ENCODE measurements at regions not wholly inside any gene's neighbourhood (a gene's known extent, or its start where the extent isn't known, plus 50 kb on each side); places are given as distances from the start of the nearest gene placed in this dataset.
"Not testable (repeated sequence)": the region's sequence is repeated elsewhere in the genome, so short reads cannot be mapped to it uniquely, and the experiment has no call there.

DNA sequence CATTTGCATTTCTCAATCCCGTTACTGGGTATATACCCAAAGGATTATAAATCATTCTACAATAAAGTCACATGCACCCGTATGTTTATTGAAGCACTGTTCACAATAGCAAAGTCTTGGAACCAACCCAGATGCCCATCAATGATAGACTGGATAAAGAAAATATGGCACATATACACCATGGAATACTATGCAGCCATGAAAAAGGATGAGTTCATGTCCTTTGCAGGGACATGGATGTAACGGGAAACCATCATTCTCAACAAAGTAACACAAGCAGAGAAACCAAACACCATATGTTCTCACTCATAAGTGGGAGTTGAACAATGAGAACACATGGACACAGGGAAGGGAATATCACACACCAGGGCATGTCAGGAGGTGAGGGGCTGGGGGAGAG lies 630.4 kb downstream of the GATA3 start:
- ATAC-seq, DNase-seq: not testable (repeated sequence)

DNA sequence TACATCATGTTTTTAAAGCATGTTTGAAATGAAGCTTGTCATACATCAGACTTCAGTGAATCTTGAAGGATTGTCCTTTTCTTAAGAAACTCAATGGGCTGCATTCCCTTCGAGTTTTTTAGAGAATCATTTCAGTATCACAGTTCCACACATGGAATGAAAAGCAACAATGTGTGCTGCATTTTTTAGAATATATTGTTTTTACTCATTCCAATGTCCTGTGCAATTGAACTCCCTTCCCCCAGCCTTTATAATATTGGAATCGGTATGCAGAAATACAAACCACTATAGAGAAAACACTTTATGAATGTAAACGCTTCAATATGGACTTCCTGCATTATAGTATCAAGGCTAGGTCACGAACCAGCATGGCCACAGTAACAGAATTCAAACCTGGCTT lies 634.4 kb downstream of the GATA3 start:
- no peak for ATAC-seq
- no peak for DNase-seq

DNA sequence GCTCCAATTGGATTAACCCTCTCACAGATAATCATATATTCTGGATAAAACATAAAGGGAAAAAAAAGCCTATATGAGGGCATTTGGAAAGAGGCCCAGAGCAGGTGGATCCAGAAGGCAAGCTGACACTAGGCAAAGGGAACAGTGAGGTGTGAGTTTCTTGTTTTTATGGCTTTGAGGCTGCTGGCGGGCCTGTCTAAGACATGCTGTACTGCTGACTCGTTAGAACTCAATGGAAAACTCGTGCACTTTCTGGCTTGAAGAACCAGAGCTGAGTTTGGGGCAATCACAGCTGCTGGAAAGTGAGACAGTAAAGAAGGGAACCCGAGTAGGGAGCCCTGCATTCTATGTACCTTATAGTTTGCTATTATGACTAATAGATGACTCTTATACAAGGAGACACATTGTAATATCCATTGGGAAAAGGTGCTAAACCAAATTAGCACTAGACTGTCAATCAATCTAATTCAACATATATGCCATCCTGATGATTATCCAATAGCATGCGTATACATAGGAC lies 637.1 kb downstream of the GATA3 start:
- ATAC-seq = no peak
- DNase-seq = no peak

DNA sequence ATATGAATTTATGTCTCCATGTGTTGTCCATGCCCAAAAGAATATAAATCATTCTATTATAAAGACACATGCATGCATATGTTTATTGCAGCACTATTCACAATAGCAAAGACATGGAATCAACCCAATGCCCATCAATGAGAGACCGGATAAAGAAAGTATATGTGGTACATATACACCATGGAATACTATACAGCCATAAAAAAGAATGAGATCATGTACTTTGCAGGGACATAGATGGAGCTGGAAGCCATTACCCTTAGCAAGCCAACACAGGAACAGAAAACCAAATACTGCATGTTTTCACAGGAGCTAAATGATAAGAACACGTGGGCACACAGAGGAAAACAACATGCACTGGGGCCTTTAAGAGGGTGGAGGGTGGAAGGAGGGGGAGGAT lies 639.1 kb downstream of the GATA3 start:
- not testable (repeated sequence) for DNase-seq

GRCh38 chr10:8696746-8697145 lies 642.3 kb downstream of the GATA3 start:
- ATAC-seq (no peak), DNase-seq (no peak)

More for the DNA sequence above, 639.1 kb downstream of the GATA3 start:
- ATAC-seq = not testable (repeated sequence)

GRCh38 chr10:8700689-8701088 lies 646.2 kb downstream of the GATA3 start:
- DNase-seq = no peak
- ATAC-seq = no peak

DNA sequence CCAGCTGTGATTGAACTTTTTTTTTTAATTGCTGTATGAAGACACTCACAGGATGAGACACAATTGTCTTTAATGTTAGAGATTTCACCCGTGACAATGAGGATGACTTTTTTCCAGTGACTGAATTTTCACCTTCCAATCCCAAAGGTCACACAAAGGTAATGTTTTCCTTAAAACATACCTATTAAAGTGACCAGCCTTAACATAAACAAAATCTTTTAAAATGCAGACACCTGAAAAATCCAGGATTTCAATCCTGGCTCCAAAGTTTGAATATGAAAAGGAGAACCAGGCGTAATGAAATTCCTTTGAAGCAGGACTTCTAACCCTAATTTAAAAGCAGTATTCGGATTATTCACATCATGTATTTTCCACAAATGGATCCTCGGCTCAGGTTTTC lies 647.7 kb downstream of the GATA3 start:
- ATAC-seq = no peak
- no peak for DNase-seq

DNA sequence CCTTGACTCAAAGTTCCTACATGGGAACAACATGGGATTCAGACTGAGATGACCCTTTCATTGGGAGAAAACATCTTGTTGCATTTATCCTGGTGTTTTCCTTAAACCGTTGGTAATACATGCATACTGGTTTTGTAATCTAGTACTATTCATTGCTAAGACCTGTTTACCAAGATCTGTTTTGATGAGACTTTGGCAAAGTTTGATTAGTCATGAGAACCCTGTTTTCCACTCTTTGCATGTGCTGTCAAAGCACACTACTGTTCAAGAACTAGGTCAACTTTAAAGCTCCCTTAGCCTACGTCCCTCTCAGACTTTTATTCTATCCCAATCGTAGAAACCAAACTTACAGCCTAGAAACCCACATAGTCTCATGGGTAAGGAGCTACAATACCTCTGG lies 650.9 kb downstream of the GATA3 start:
- DNase-seq (no peak), ATAC-seq (no peak)

GRCh38 chr10:8712656-8713055 lies 658.2 kb downstream of the GATA3 start:
- ATAC-seq = no peak
- DNase-seq = no peak

DNA sequence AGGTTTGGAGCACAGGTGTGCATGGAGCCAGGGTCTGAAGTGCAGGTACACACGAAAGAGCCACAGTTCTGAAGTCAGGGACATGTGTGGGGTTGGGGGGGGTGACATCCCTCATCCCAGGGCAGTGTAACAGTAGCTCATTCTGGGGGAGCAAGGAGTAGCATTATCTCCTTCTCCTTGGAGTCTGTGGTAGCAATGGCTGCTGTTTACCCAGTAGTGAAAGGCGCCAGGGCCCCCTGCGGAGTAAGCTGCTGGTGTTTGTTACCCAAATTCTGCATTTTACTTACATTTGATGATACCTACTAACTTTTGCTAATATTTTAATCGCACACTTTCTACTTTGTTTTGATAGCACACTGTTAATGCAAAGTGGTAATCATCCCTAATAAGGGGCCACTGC lies 665.5 kb downstream of the GATA3 start:
- ATAC-seq = no peak
- DNase-seq = no peak

DNA sequence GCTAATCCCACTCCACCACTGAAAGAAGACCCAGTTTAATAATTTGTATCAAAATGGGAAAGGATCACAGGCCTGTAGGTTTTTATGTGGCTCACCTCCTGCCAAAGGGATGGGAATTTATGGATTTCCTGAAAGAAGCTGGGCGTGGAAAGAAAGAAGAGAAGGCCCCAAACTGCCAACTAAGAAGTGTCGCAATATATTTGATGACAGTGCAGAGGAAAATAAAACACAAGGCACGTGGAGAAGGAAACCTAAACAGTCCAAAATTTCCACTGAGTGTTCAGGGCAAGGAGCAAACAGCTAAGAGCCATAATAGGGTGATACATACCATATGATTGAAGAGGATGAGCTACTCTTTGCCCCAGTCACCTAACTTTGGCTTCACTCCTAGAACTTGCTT lies 667.2 kb downstream of the GATA3 start:
- DNase-seq (no peak), ATAC-seq (no peak)

GRCh38 chr10:8722835-8723234 lies 668.3 kb downstream of the GATA3 start:
- ATAC-seq (no peak), DNase-seq (no peak)

DNA sequence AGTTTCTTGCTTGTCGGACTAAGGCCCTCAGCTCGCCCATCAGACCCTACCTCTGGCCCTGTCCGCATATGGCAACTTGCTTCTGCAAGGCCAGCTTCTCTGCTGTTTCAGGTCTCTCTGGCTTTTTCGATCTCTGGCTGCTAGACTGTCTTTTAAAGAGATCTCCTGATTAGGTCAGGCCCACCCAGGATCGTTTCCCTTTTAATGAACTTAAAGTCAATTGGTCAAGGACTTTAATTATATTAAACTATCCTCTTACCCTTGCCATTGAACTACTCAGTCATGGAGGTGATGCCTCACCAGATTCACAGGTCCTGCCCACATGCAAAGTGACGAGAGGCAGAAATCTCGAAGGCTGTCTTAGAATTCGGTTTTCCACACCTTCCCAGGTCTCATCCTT lies 670.9 kb downstream of the GATA3 start:
- ATAC-seq (no peak), DNase-seq (no peak)

GRCh38 chr10:8726084-8726778 lies 671.7 kb downstream of the GATA3 start:
- DNase-seq = no peak

GRCh38 chr10:8726779-8727084 lies 672.2 kb downstream of the GATA3 start:
- DNase-seq = no peak
- ATAC-seq = no peak

More at GRCh38 chr10:8726084-8726778, 671.7 kb downstream of the GATA3 start:
- no peak for ATAC-seq

DNA sequence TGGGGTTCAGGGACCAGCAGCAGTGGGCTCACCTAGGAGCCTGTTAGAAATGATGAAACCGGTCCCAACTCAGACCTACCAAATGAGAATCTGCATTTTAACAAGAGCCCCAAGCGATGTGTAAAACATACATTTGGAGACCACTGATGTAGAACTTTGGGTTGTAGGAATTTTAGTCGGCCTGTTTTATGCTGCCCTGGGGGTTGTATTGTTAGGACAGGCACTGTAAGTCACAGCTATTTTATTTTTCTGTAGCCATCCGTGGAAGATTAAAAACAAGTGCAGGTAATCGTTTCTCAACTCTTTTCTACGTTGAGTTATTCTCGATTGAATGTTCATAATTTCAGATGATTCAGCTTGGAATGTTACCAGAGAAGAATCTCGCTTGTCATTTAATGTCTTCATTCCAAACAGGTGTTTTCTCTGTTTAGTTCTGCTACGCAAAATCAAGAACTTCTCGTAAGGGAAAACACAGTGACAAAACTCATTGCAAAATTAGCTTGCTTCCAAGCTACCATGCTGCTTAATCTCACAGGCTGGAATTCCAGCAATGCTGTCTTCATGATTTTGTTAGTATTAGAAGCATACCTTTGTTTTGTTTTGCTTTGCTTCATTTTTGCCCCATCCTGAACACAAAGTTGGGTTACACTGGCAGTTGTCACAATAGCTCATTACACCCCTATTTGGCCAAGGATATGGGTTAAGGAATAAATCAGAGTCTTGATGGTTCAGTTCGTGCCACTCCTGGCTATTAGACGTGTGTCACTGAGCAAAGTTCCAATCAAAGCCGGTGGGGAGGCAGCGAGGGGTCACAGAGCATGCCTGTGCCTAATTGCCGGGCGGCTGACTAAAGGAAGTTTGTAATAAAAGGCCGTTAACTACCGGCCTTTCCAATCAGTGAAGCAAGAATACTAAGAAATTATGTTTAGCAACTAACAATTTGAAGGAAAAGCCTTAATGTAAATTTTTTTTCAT lies 676.9 kb downstream of the GATA3 start:
- DNase-seq (no peak), ATAC-seq (no peak)

DNA sequence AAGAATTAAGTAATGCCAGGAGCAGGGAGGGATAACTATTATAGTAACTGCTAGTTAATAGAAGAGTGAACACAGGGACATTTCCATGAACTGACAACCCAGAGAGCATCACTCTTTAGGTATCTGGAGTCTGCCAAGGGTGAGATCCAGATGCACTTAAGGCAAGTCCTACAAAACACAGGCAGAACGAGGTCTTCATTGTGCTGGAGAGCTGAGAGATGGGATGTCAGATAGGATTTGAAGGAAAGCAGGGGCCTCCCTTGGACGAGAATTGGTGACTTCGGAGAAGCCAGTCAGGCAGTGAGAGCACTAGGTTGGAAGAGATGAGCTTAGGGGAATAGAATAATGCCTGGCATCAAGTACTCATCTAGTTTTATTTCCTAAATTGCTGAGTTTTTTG lies 684.5 kb downstream of the GATA3 start:
- DNase-seq = no peak

DNA sequence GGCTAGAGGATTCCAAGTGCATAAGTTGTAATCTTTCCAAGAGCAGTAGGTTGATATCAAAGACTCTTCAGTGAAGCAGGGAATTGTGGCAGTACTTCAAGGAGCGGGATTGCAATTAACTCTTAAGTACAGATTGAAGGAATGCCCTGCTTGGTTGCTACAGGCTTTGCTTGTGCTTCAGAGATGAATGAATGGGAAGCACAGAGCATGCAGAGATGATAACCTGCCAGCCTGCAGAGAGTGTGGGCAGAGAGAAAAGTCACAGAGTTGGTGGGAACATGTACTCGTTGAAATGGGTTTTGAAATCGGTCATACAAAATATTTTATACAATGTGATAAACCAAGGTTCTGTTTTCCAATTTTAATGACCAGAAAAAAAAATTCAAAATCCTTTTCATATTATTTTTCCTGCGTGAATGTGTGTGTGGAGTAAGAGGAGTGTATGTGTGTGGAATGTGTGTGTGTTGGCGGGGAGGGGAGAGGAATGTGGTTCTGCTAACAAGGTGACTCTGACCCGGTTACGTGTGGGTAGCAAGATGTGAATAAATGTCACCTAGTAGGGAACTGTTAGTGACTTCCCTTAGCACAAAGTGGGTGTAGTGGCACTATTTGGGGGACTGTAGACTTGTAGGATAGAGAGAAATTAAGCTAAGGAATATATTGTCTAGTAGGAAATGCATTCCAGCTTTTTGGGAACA lies 697.8 kb downstream of the GATA3 start:
- no peak for ATAC-seq

More for the DNA sequence above, 684.5 kb downstream of the GATA3 start:
- no peak for ATAC-seq

DNA sequence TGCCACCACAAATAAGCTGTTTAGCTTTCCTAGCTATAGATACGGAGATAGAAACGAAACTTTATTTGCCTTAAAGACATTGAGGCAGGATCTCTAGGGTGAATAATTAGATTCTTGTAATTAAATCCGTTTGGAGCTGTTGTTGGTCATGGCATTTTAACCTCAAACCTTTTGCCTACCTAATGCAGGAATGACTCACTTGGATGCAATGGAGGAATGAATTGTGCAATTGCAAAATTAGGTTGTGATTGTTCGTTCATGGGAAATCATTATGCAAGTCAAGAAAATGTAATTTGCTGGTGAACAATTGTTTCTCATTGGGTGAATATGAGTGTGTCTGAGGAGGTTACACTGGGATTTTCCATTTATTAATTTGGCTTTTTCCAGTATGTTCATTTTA lies 703.5 kb downstream of the GATA3 start:
- ATAC-seq (no peak), DNase-seq (no peak)

More for the DNA sequence above, 697.8 kb downstream of the GATA3 start:
- no peak for DNase-seq

DNA sequence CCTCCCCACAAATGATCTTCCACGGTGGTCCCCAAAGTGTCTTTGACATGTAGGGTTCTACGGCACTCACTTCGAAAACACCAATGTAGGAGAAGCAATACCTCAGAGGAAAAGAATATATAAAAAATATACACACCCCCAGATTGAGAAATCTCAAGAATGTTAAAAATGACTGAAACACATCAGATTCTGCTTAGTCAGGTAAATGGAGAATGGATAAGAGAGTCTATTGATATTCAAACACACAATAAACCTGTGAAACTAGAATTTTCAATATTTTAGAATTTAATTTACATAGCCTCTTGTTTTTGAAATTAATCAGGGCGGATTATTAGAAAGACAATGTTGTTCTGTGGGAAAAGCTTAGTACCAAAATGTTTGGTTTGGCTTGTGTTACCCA lies 712.4 kb downstream of the GATA3 start:
- DNase-seq (no peak), ATAC-seq (no peak)

DNA sequence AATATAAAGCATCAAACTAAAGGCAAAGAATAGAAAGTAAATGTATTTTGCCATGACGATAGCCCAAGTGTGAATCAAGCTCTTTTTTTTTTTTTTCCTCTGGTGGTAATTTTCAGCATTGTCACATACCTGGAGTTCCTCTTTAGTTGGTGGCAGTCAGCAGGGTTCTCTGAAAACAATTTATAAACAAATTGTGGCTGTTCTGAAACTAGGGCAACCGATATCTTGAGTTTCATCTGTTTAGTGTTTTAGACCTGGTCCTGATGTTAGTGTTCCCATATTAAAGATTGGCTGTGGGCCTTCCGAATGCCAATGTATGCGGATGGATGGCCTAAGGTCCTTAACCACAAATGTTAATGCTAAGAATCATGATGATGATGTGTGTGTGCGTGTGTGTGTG lies 713.1 kb downstream of the GATA3 start:
- DNase-seq (no peak), ATAC-seq (no peak)

- no peak for ATAC-seq
- no peak for DNase-seq
These were observed 713.9 kb downstream of the GATA3 start for GRCh38 chr10:8768341-8768740.

GRCh38 chr10:8768852-8769251 lies 714.4 kb downstream of the GATA3 start:
- ATAC-seq (no peak), DNase-seq (no peak)

Data from stimulated activated naive CD8-positive, alpha-beta T cell treated with anti-CD3 and anti-CD28 coated beads, Interleukin-15, Interleukin-2, amounts not matched to agents 100 U/mL and 50 U/mL, for 24 hours (primary cell).